Naive thymus-derived CD4-positive, alpha-beta T cell (primary cell): ENCODE measurements at regions not wholly inside any gene's neighbourhood (a gene's known extent, or its start where the extent isn't known, plus 50 kb on each side); places are given as distances from the start of the nearest gene placed in this dataset.

Source experiments
- ATAC-seq: fragments of 150-1000 bp; cut with Tn5 transposase; 2 replicates; pipeline ENCODE4 v1.10.0; 2021; ENCODE audit warnings: mild to moderate bottlenecking, moderate library complexity
- CTCF ChIA-PET: fragments of 350-600 bp; sonication (Branson Sonifier 250); formaldehyde crosslinking; loops from one replicate; lab custom pipeline; 2021; ENCODE audit warnings: antibody characterized with exemption; lab: Charles Lee
- POLR2A ChIA-PET: fragments of 350-600 bp; sonication (Branson Sonifier 250); formaldehyde crosslinking; loops from one replicate; lab custom pipeline; 2021; ENCODE audit warnings: antibody characterized with exemption, inconsistent platforms; lab: Charles Lee
- DNase-seq, 9 donors: peaks; one replicate each; pipeline versions ENCODE4 v3.0.0 to v3.0.0-alpha.2; 2020 to 2022; ENCODE audit warnings: mixed read lengths in 1 of 9
- H3K27ac ChIP-seq: one replicate; pipeline ENCODE4 v1.7.0; 2013; ENCODE audit warnings: mild to moderate bottlenecking, low read depth, low read length, moderate library complexity
- H3K27me3 ChIP-seq, 2 donors: one replicate each; pipeline ENCODE4 v1.7.0; 2013; ENCODE audit warnings: low read length in 2 of 2, mild to moderate bottlenecking in 2 of 2, moderate library complexity in 2 of 2; ENCODE audit not compliant: control insufficient read depth in 2 of 2, insufficient read depth in 2 of 2
- H3K36me3 ChIP-seq, 3 experiments: 1 replicate in 2 of 3; 2 replicates in 1 of 3; pipeline ENCODE4 v1.7.0; 2013; ENCODE audit warnings: low read length in 3 of 3, mild to moderate bottlenecking in 3 of 3, moderate library complexity in 1 of 3; ENCODE audit not compliant: insufficient read depth in 3 of 3, control insufficient read depth in 2 of 3
- H3K4me1 ChIP-seq, 2 donors: one replicate each; pipeline ENCODE4 v1.7.0; 2013; ENCODE audit warnings: low read length in 2 of 2, mild to moderate bottlenecking in 2 of 2, moderate library complexity in 1 of 2; ENCODE audit not compliant: control insufficient read depth in 2 of 2, insufficient read depth in 2 of 2
- H3K4me3 ChIP-seq: 2 replicates; pipeline ENCODE4 v1.7.0; 2013; ENCODE audit warnings: mild to moderate bottlenecking, low read length
- H3K9me3 ChIP-seq, 3 experiments: 1 replicate in 2 of 3; 2 replicates in 1 of 3; pipeline ENCODE4 v1.7.0; 2013; ENCODE audit warnings: low read length in 3 of 3; ENCODE audit not compliant: control insufficient read depth in 2 of 3
- H3K27ac Mint-ChIP-seq, 9 donors: one replicate each; pipeline ENCODE4 v1.8.0; 2020 to 2022; ENCODE audit warnings: mixed read lengths in 9 of 9, mild to moderate bottlenecking in 8 of 9, moderate library complexity in 5 of 9, inconsistent platforms in 2 of 9
- H3K27me3 Mint-ChIP-seq, 5 donors: one replicate each; pipeline ENCODE4 v1.8.0; 2021 to 2022; ENCODE audit warnings: mixed read lengths in 5 of 5, mild to moderate bottlenecking in 1 of 5
- H3K36me3 Mint-ChIP-seq, 5 donors: one replicate each; pipeline ENCODE4 v1.8.0; 2020 to 2022; ENCODE audit warnings: mixed read lengths in 5 of 5, mild to moderate bottlenecking in 3 of 5, inconsistent platforms in 1 of 5
- H3K4me1 Mint-ChIP-seq, 7 donors: one replicate each; pipeline ENCODE4 v1.8.0; 2020 to 2022; ENCODE audit warnings: mixed read lengths in 7 of 7, mild to moderate bottlenecking in 3 of 7, inconsistent platforms in 1 of 7
- H3K4me3 Mint-ChIP-seq, 10 donors: one replicate each; pipeline ENCODE4 v1.8.0; 2020 to 2022; ENCODE audit warnings: mild to moderate bottlenecking in 10 of 10, mixed read lengths in 10 of 10, moderate library complexity in 6 of 10, inconsistent platforms in 2 of 10
- H3K9me3 Mint-ChIP-seq, 11 donors: one replicate each; pipeline ENCODE4 v1.8.0; 2020 to 2022; ENCODE audit warnings: mixed read lengths in 11 of 11, mild to moderate bottlenecking in 4 of 11, inconsistent platforms in 1 of 11, moderate library complexity in 1 of 11
- intact Hi-C, 2 donors: fragments of 100-400 bp; cut with micrococcal nuclease; formaldehyde crosslinking; loops; one replicate each; pipeline ENCODE4 v1.15.1; 2023

GRCh38 chr5:3177338-3177737 is 418.3 kb upstream of the IRX1 start:
- Mint-ChIP-seq H3K36me3 (no peaks in the 10 kb centered on the region), H3K27ac (no peak overlapping the region), H3K4me3 (no peak overlapping the region), H3K9me3 (peaks cover 0 to 4% (median 0%) of the 10 kb centered on the region in 11 donors), H3K4me1 (no peaks in the 10 kb centered on the region), H3K27me3 (peaks cover 0 to 5% (median 0%) of the 10 kb centered on the region in 5 donors)
- no peaks in the 10 kb centered on the region for H3K4me1 ChIP-seq
- intact Hi-C loops: no loop called here
- CTCF ChIA-PET: no interaction called here
- POLR2A ChIA-PET: no interaction called here
- DNase-seq: no peak
- no peaks in the 10 kb centered on the region for H3K9me3 ChIP-seq
- H3K4me3 ChIP-seq: no peak overlapping the region
- no peaks in the 10 kb centered on the region for H3K27me3 ChIP-seq
- H3K36me3 ChIP-seq: no peaks in the 10 kb centered on the region
- ATAC-seq: no peak
- no peak overlapping the region for H3K27ac ChIP-seq

GRCh38 chr5:3175416-3175815 is 420.2 kb upstream of the IRX1 start:
- POLR2A ChIA-PET: no interaction called here
- H3K4me1 Mint-ChIP-seq: no peaks in the 10 kb centered on the region

GRCh38 chr5:3167473-3167872 is 416.0 kb upstream of the IRX2 start:
- H3K27ac ChIP-seq: no peak overlapping the region
- ATAC-seq (no peak), DNase-seq (no peak)
- ChIA-PET CTCF (no interaction called here), POLR2A (no interaction called here)
- H3K27me3 ChIP-seq: no peaks in the 10 kb centered on the region
- Mint-ChIP-seq H3K27ac (no peak overlapping the region), H3K4me3 (no peak overlapping the region), H3K36me3 (peaks cover 0 to 4% (median 0%) of the 10 kb centered on the region in 5 donors), H3K4me1 (peaks cover 0 to under 1% (median 0%) of the 10 kb centered on the region in 7 donors), H3K27me3 (no peaks in the 10 kb centered on the region), H3K9me3 (peaks cover 0 to 37% (median 17%) of the 10 kb centered on the region in 11 donors)
- H3K36me3 ChIP-seq: no peaks in the 10 kb centered on the region
- H3K4me1 ChIP-seq: no peaks in the 10 kb centered on the region
- intact Hi-C loops: no loop called here
- H3K9me3 ChIP-seq: peaks cover 0 to 5% (median 0%) of the 10 kb centered on the region in 3 experiments
- H3K4me3 ChIP-seq: no peak overlapping the region

More at GRCh38 chr5:3175416-3175815, 420.2 kb upstream of the IRX1 start:
- Mint-ChIP-seq H3K27ac (no peak overlapping the region), H3K27me3 (peaks cover 0 to 5% (median 0%) of the 10 kb centered on the region in 5 donors), H3K36me3 (no peaks in the 10 kb centered on the region), H3K9me3 (peaks cover 0 to 6% (median under 1%) of the 10 kb centered on the region in 11 donors), H3K4me3 (no peak overlapping the region)
- Histone ChIP-seq H3K4me1 (no peaks in the 10 kb centered on the region), H3K36me3 (no peaks in the 10 kb centered on the region), H3K4me3 (no peak overlapping the region), H3K9me3 (no peaks in the 10 kb centered on the region), H3K27ac (no peak overlapping the region), H3K27me3 (no peaks in the 10 kb centered on the region)
- intact Hi-C loops: no loop called here
- ATAC-seq: no peak
- DNase-seq: no peak
- CTCF ChIA-PET: no interaction called here

GRCh38 chr5:3163626-3164025 is 412.1 kb upstream of the IRX2 start:
- Mint-ChIP-seq H3K27me3 (peaks cover 0 to 7% (median 0%) of the 10 kb centered on the region in 5 donors), H3K4me3 (no peak overlapping the region), H3K36me3 (peaks cover 0 to 4% (median 0%) of the 10 kb centered on the region in 5 donors), H3K27ac (no peak overlapping the region), H3K9me3 (peaks cover 0 to 33% (median 19%) of the 10 kb centered on the region in 11 donors), H3K4me1 (peaks cover 0 to 2% (median 0%) of the 10 kb centered on the region in 7 donors)
- Histone ChIP-seq H3K36me3 (no peaks in the 10 kb centered on the region), H3K4me1 (no peaks in the 10 kb centered on the region), H3K4me3 (no peak overlapping the region), H3K9me3 (peaks cover 0 to 5% (median 0%) of the 10 kb centered on the region in 3 experiments), H3K27me3 (no peaks in the 10 kb centered on the region), H3K27ac (no peak overlapping the region)
- POLR2A ChIA-PET: no interaction called here
- CTCF ChIA-PET: no interaction called here
- intact Hi-C loops: no loop called here
- DNase-seq: no peak
- ATAC-seq: no peak

- H3K9me3 Mint-ChIP-seq: peaks cover 0 to 18% (median 10%) of the 10 kb centered on the region in 11 donors
- Histone ChIP-seq H3K27me3 (no peaks in the 10 kb centered on the region), H3K9me3 (no peaks in the 10 kb centered on the region), H3K4me1 (no peaks in the 10 kb centered on the region), H3K36me3 (no peaks in the 10 kb centered on the region), H3K4me3 (no peak overlapping the region), H3K27ac (no peak overlapping the region)
- H3K36me3 Mint-ChIP-seq: no peaks in the 10 kb centered on the region
- peaks cover 0 to 2% (median 0%) of the 10 kb centered on the region in 7 donors for H3K4me1 Mint-ChIP-seq
- POLR2A ChIA-PET: no interaction called here
- intact Hi-C loops: no loop called here
- H3K27me3 Mint-ChIP-seq: peaks cover 0 to 11% (median 0%) of the 10 kb centered on the region in 5 donors
- no peak for DNase-seq
- no peak overlapping the region for H3K27ac Mint-ChIP-seq
- CTCF ChIA-PET: no interaction called here
- ATAC-seq: no peak
- no peak overlapping the region for H3K4me3 Mint-ChIP-seq
Observed at GRCh38 chr5:3161672-3162071, 410.2 kb upstream of the IRX2 start.

GRCh38 chr5:3157214-3157613 is 405.7 kb upstream of the IRX2 start:
- DNase-seq (no peak), ATAC-seq (no peak)
- ChIA-PET CTCF (no interaction called here), POLR2A (no interaction called here)
- Histone ChIP-seq H3K27me3 (no peaks in the 10 kb centered on the region), H3K27ac (no peak overlapping the region), H3K9me3 (no peaks in the 10 kb centered on the region), H3K36me3 (no peaks in the 10 kb centered on the region), H3K4me3 (no peak overlapping the region), H3K4me1 (no peaks in the 10 kb centered on the region)
- H3K27ac Mint-ChIP-seq: no peak overlapping the region
- peaks cover 0 to 15% (median 0%) of the 10 kb centered on the region in 5 donors for H3K27me3 Mint-ChIP-seq
- H3K36me3 Mint-ChIP-seq: no peaks in the 10 kb centered on the region
- no peak overlapping the region for H3K4me3 Mint-ChIP-seq
- intact Hi-C loops: no loop called here
- no peaks in the 10 kb centered on the region for H3K4me1 Mint-ChIP-seq
- peaks cover 0 to 12% (median 3%) of the 10 kb centered on the region in 11 donors for H3K9me3 Mint-ChIP-seq

GRCh38 chr5:3155717-3156116 is 404.2 kb upstream of the IRX2 start:
- Mint-ChIP-seq H3K4me3 (no peak overlapping the region), H3K27me3 (peaks cover 0 to 13% (median under 1%) of the 10 kb centered on the region in 5 donors), H3K36me3 (no peaks in the 10 kb centered on the region), H3K4me1 (no peaks in the 10 kb centered on the region), H3K9me3 (peaks cover 0 to 22% (median 3%) of the 10 kb centered on the region in 11 donors), H3K27ac (no peak overlapping the region)
- no peak for ATAC-seq
- POLR2A ChIA-PET: no interaction called here
- Histone ChIP-seq H3K4me1 (no peaks in the 10 kb centered on the region), H3K4me3 (no peak overlapping the region), H3K27ac (no peak overlapping the region), H3K36me3 (no peaks in the 10 kb centered on the region), H3K9me3 (peaks cover 0 to 1% (median 0%) of the 10 kb centered on the region in 3 experiments), H3K27me3 (no peaks in the 10 kb centered on the region)
- CTCF ChIA-PET: no interaction called here
- intact Hi-C loops: no loop called here
- DNase-seq: no peak
